ENCODE measurements at regions not wholly inside any gene's neighbourhood (a gene's known extent, or its start where the extent isn't known, plus 50 kb on each side); places are given as distances from the start of the nearest gene placed in this dataset.

- POLR2A ChIA-PET = interaction anchor here (0.6 to 1.7 kb wide), 5 partner anchors 9 to 614 kb away, joined by 3 to 6 read pairs (median 4); no protein-coding TSS in a partner anchor
- peak overlapping the region; percentile 74 for H3K9ac ChIP-seq (ENCODE audit: control insufficient read depth, insufficient read depth, low read length)
- peak overlapping the region; percentile 95 for H3K4me2 ChIP-seq (ENCODE audit: control insufficient read depth, insufficient read depth)
- FAIRE-seq (no peak), DNase-seq (ENCODE audit: low read depth, low spot score) (no peak), ATAC-seq (no peak)
- peaks cover 7% of the 10 kb centered on the region for H3K4me1 ChIP-seq (ENCODE audit: control insufficient read depth, insufficient read depth, low read length)
- no peaks in the 10 kb centered on the region for H3K27me3 ChIP-seq (replicated peaks in 1 of 2; ENCODE audit: control insufficient read depth in 2 of 2, insufficient read depth in 2 of 2, low read length in 1 of 2)
- peaks cover 9% of the 10 kb centered on the region for H3K79me2 ChIP-seq (ENCODE audit: control insufficient read depth, insufficient read depth, low read length)
- H3K9me3 ChIP-seq (replicated peaks; ENCODE audit: control insufficient read depth, insufficient read depth, low read length) = peaks cover 9% of the 10 kb centered on the region
- H2AFZ ChIP-seq (ENCODE audit: control insufficient read depth, low read depth, low read length) = peak overlapping the region; percentile 92
- SMC1A ChIA-PET (ENCODE audit: uncharacterized antibody, unreplicated experiment) = interaction anchor here (1.2 to 2.3 kb wide), 6 partner anchors 9 to 824 kb away, joined by 3 to 17 read pairs (median 4); partner anchors contain the start of gene TRIM38
- intact Hi-C loops (cut with micrococcal nuclease; ENCODE audit: unreplicated experiment) (loop anchor here (10.0 kb wide), 1 partner anchor 203 kb away; the partner anchor contains the start of gene RIPOR2), in situ Hi-C loops (cut with MboI) (no loop called here)
- RAD21 ChIA-PET (ENCODE audit: unreplicated experiment) = interaction anchor here (1.9 to 2.4 kb wide), 3 partner anchors 9 to 128 kb away, joined by 4 to 11 read pairs (median 5); no protein-coding TSS in a partner anchor
- CTCF ChIA-PET = interaction anchor here (0.6 to 2.3 kb wide), 6 partner anchors 8 to 140 kb away, joined by 3 to 10 read pairs (median 6); no protein-coding TSS in a partner anchor
- WGBS (ENCODE audit: insufficient coverage, insufficient replicate concordance, low lambda C conversion rate, missing lambda C conversion rate) = 2% methylated on average over 5 of the region's 5 CpGs
- no peaks in the 10 kb centered on the region for H3K36me3 ChIP-seq (ENCODE audit: control insufficient read depth in 2 of 2, insufficient read depth in 2 of 2, low read length in 1 of 2)
- BruUV-seq (replicated peaks) = no TSS peak
- H3K27ac ChIP-seq (ENCODE audit: control insufficient read depth, insufficient read depth) = peak overlapping the region; percentile 98
- H4K20me1 ChIP-seq (ENCODE audit: control insufficient read depth, insufficient read depth) = no peaks in the 10 kb centered on the region
- peak overlapping the region; percentile 74 for H3K4me3 ChIP-seq
- TF ChIP-seq RCOR1 (conservative IDR thresholded peaks at IDR 0.05; ENCODE audit: low read depth, low read length) (no peak), RUNX3 (IDR thresholded peaks at IDR 0.05; ENCODE audit: low read length) (no peak; the same call in 1 of the 2 replicates), ETV6 (conservative IDR thresholded peaks at IDR 0.05 in 1 of 2, IDR thresholded peaks at IDR 0.05 in 1 of 2; ENCODE audit: borderline replicate concordance in 1 of 2, low read depth in 1 of 2) (peak in 1 of 2 experiments; percentile 75; a peak in 1 of 4 replicates), ZBTB33 (IDR thresholded peaks at IDR 0.05) (no peak), SKIL (IDR thresholded peaks at IDR 0.05; ENCODE audit: low read depth, poor library complexity, severe bottlenecking) (peak; percentile 14), NFIC (IDR thresholded peaks at IDR 0.05; ENCODE audit: low read depth, low read length) (peak; percentile 51), SMC3 (IDR thresholded peaks at IDR 0.05; ENCODE audit: borderline replicate concordance, low read length) (no peak), SMARCA5 (IDR thresholded peaks at IDR 0.05) (0 out of 2 replicates have a peak, but pooled peaks have one; percentile 21), HDGF (IDR thresholded peaks at IDR 0.05) (no peak), CREM (IDR thresholded peaks at IDR 0.05; ENCODE audit: low read depth) (peak; percentile 69; the same call in 1 of the 2 replicates), KAT2A (conservative IDR thresholded peaks at IDR 0.05; ENCODE audit: control insufficient read depth, low read depth, low read length) (no peak), SIN3A (IDR thresholded peaks at IDR 0.05; ENCODE audit: low read depth, low read length) (no peak), JUNB (IDR thresholded peaks at IDR 0.05) (peak; percentile 74), SRF (IDR thresholded peaks at IDR 0.05; ENCODE audit: low read depth in 2 of 2, low read length in 2 of 2) (no peak), EP300 (IDR thresholded peaks at IDR 0.05; ENCODE audit: borderline replicate concordance in 1 of 2, control insufficient read depth in 1 of 2, low read depth in 2 of 2, low read length in 2 of 2) (peak in 1 of 2 experiments; percentile 49; a peak in 2 of 4 replicates)
- TF ChIP-seq, protein P1, sequence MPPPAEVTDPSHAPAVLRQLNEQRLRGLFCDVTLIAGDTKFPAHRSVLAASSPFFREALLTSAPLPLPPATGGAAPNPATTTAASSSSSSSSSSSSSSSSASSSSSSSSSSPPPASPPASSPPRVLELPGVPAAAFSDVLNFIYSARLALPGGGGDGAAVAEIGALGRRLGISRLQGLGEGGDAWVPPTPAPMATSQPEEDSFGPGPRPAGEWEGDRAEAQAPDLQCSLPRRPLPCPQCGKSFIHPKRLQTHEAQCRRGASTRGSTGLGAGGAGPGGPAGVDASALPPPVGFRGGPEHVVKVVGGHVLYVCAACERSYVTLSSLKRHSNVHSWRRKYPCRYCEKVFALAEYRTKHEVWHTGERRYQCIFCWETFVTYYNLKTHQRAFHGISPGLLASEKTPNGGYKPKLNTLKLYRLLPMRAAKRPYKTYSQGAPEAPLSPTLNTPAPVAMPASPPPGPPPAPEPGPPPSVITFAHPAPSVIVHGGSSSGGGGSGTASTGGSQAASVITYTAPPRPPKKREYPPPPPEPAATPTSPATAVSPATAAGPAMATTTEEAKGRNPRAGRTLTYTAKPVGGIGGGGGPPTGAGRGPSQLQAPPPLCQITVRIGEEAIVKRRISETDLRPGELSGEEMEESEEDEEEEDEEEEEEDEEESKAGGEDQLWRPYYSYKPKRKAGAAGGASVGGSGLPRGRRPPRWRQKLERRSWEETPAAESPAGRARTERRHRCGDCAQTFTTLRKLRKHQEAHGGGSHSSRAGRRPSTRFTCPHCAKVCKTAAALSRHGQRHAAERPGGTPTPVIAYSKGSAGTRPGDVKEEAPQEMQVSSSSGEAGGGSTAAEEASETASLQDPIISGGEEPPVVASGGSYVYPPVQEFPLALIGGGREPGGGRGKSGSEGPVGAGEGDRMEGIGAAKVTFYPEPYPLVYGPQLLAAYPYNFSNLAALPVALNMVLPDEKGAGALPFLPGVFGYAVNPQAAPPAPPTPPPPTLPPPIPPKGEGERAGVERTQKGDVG (CRISPR knock-in tag; IDR thresholded peaks at IDR 0.05) = no peak
- TF ChIP-seq, protein P2, sequence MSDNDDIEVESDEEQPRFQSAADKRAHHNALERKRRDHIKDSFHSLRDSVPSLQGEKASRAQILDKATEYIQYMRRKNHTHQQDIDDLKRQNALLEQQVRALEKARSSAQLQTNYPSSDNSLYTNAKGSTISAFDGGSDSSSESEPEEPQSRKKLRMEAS (IDR thresholded peaks at IDR 0.05; ENCODE audit: low read depth, low read length) = no peak
These were observed 141.3 kb upstream of the CARMIL1 start for GRCh38 chr6:25137916-25138232.

All from GM12878 (cell line).